ENCODE measurements at regions not wholly inside any gene's neighbourhood (a gene's known extent, or its start where the extent isn't known, plus 50 kb on each side); places are given as distances from the start of the nearest gene placed in this dataset.

DNA sequence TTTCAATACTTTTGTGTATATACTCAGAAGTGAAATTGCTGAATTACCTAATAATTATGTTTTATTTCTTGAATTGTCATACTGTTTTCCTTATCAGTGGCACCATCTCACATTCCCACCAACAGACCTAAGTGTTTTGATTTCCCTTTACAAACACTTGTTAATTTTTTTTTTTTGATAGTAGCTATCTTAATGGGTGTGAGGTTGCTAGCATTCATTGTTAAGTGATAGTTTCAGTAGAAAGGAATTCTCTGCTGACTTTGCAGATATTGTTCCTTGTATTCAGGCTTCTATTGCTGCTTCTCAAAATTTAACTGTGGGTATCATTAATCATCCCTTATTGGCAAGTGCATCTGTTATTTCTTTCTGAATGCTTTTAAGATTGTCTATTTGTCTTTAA lies 927.5 kb upstream of the SLIT2 start:
- Histone ChIP-seq H4K20me1 (ENCODE audit: insufficient read depth, low read length, poor library complexity, severe bottlenecking) (no peaks in the 10 kb centered on the region), H3K79me2 (ENCODE audit: insufficient read depth, low read length) (no peaks in the 10 kb centered on the region), H3F3A (ENCODE audit: low read depth) (no peaks in the 10 kb centered on the region), H3K9me2 (replicated peaks; ENCODE audit: low read depth, low read length) (no peaks in the 10 kb centered on the region), H3K4me1 (ENCODE audit: insufficient read depth, low read length, poor library complexity, severe bottlenecking) (no peaks in the 10 kb centered on the region), H3K4me3 (ENCODE audit: low read length, poor library complexity, severe bottlenecking) (no peak overlapping the region), H3K36me3 (ENCODE audit: insufficient read depth, low read length) (no peaks in the 10 kb centered on the region), H3K9me3 (ENCODE audit: insufficient read depth, low read depth, low read length) (no peaks in the 10 kb centered on the region), H3K9ac (ENCODE audit: low read depth, low read length, poor library complexity, severe bottlenecking) (no peak overlapping the region), H2AFZ (ENCODE audit: low read length) (no peak overlapping the region), H3K27me3 (ENCODE audit: insufficient read depth, low read length, poor library complexity, severe bottlenecking) (no peaks in the 10 kb centered on the region), H3K4me2 (ENCODE audit: low read depth, low read length, poor library complexity, severe bottlenecking) (no peak overlapping the region)
- TF ChIP-seq EZH2phosphoT487 (IDR thresholded peaks at IDR 0.05; ENCODE audit: borderline replicate concordance) (no peak), CTCF (conservative IDR thresholded peaks at IDR 0.05; ENCODE audit: low read length) (no peak)

- no peak for TF ChIP-seq CTCF (conservative IDR thresholded peaks at IDR 0.05; ENCODE audit: low read length)
- no peak for TF ChIP-seq EZH2phosphoT487 (IDR thresholded peaks at IDR 0.05; ENCODE audit: borderline replicate concordance)
- H3K9ac ChIP-seq (ENCODE audit: low read depth, low read length, poor library complexity, severe bottlenecking): no peak overlapping the region
- H3K9me2 ChIP-seq (replicated peaks; ENCODE audit: low read depth, low read length): no peaks in the 10 kb centered on the region
- no peaks in the 10 kb centered on the region for H3K9me3 ChIP-seq (ENCODE audit: insufficient read depth, low read depth, low read length)
- no peak overlapping the region for H2AFZ ChIP-seq (ENCODE audit: low read length)
- H3K36me3 ChIP-seq (ENCODE audit: insufficient read depth, low read length): no peaks in the 10 kb centered on the region
- no peaks in the 10 kb centered on the region for H3K4me1 ChIP-seq (ENCODE audit: insufficient read depth, low read length, poor library complexity, severe bottlenecking)
- H3K79me2 ChIP-seq (ENCODE audit: insufficient read depth, low read length): no peaks in the 10 kb centered on the region
- H4K20me1 ChIP-seq (ENCODE audit: insufficient read depth, low read length, poor library complexity, severe bottlenecking): no peaks in the 10 kb centered on the region
- no peak overlapping the region for H3K4me3 ChIP-seq (ENCODE audit: low read length, poor library complexity, severe bottlenecking)
- no peaks in the 10 kb centered on the region for H3K27me3 ChIP-seq (ENCODE audit: insufficient read depth, low read length, poor library complexity, severe bottlenecking)
- no peaks in the 10 kb centered on the region for H3F3A ChIP-seq (ENCODE audit: low read depth)
- no peak overlapping the region for H3K4me2 ChIP-seq (ENCODE audit: low read depth, low read length, poor library complexity, severe bottlenecking)
These were observed 932.1 kb upstream of the SLIT2 start for GRCh38 chr4:19319607-19320006.

DNA sequence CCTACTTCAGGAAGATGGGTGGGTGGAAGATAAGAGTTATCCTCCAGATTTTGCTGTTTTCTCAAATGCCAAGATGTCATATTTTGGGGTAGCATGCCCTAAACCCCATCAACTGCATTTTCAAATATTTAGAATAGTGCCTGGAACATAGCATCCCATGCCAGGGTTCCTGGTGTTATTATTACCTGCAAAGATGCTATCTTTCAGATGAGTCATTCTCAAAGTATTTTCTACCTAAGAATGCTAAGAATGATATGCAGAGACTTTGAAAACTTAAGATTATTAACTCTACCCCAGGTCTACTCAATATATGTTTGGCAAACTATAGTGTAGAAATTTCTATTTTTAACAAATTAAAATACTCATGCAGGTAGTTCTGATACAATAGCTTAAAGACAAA lies 934.3 kb upstream of the SLIT2 start:
- Histone ChIP-seq H3K4me2 (ENCODE audit: low read depth, low read length, poor library complexity, severe bottlenecking) (no peak overlapping the region), H3K36me3 (ENCODE audit: insufficient read depth, low read length) (no peaks in the 10 kb centered on the region), H3K9me2 (replicated peaks; ENCODE audit: low read depth, low read length) (no peaks in the 10 kb centered on the region), H3K4me1 (ENCODE audit: insufficient read depth, low read length, poor library complexity, severe bottlenecking) (no peaks in the 10 kb centered on the region), H3K27me3 (ENCODE audit: insufficient read depth, low read length, poor library complexity, severe bottlenecking) (no peaks in the 10 kb centered on the region), H3K9me3 (ENCODE audit: insufficient read depth, low read depth, low read length) (no peaks in the 10 kb centered on the region), H3F3A (ENCODE audit: low read depth) (no peaks in the 10 kb centered on the region), H3K9ac (ENCODE audit: low read depth, low read length, poor library complexity, severe bottlenecking) (no peak overlapping the region), H3K4me3 (ENCODE audit: low read length, poor library complexity, severe bottlenecking) (no peak overlapping the region), H3K79me2 (ENCODE audit: insufficient read depth, low read length) (no peaks in the 10 kb centered on the region), H2AFZ (ENCODE audit: low read length) (no peak overlapping the region), H4K20me1 (ENCODE audit: insufficient read depth, low read length, poor library complexity, severe bottlenecking) (no peaks in the 10 kb centered on the region)
- TF ChIP-seq CTCF (conservative IDR thresholded peaks at IDR 0.05; ENCODE audit: low read length) (no peak), EZH2phosphoT487 (IDR thresholded peaks at IDR 0.05; ENCODE audit: borderline replicate concordance) (no peak)

Data from Loucy (cell line).